Central memory CD8-positive, alpha-beta T cell (primary cell): ENCODE measurements at regions not wholly inside any gene's neighbourhood (a gene's known extent, or its start where the extent isn't known, plus 50 kb on each side); places are given as distances from the start of the nearest gene placed in this dataset.

Experiments
- ATAC-seq: fragments of 150-1000 bp; cut with Tn5 transposase; replicated peaks from 2 replicates; pipeline ENCODE4 v1.10.0; 2022; ENCODE audit warnings: mild to moderate bottlenecking, moderate FRiP score, moderate number of reproducible peaks; ENCODE audit not compliant: poor library complexity, severe bottlenecking; ENCODE audit errors: extremely low read depth
- DNase-seq, 2 donors: peaks; one replicate each; pipeline ENCODE4 v3.0.0; 2021; ENCODE audit warnings: low spot score in 2 of 2
- H3K27ac Mint-ChIP-seq: one replicate; pipeline ENCODE4 v1.8.0; 2022; ENCODE audit warnings: low read depth, mild to moderate bottlenecking, moderate library complexity, mixed read lengths
- H3K27me3 Mint-ChIP-seq: one replicate; pipeline ENCODE4 v1.8.0; 2022; ENCODE audit warnings: mixed read lengths
- H3K36me3 Mint-ChIP-seq: one replicate; pipeline ENCODE4 v1.8.0; 2022; ENCODE audit warnings: mild to moderate bottlenecking, moderate library complexity, mixed read lengths; ENCODE audit not compliant: insufficient read depth
- H3K4me1 Mint-ChIP-seq: one replicate; pipeline ENCODE4 v1.8.0; 2022; ENCODE audit warnings: mixed read lengths
- H3K4me3 Mint-ChIP-seq: one replicate; pipeline ENCODE4 v1.8.0; 2022; ENCODE audit warnings: mild to moderate bottlenecking, moderate library complexity, mixed read lengths
- H3K9me3 Mint-ChIP-seq: one replicate; pipeline ENCODE4 v1.8.0; 2022; ENCODE audit warnings: mixed read lengths

- ATAC-seq: no peak
- Mint-ChIP-seq H3K36me3 (no peaks in the 10 kb centered on the region), H3K27ac (no peak overlapping the region), H3K4me1 (no peaks in the 10 kb centered on the region), H3K9me3 (peaks cover 22% of the 10 kb centered on the region), H3K27me3 (no peaks in the 10 kb centered on the region), H3K4me3 (no peak overlapping the region)
- no peak for DNase-seq
These were observed 172.4 kb upstream of the TARS1 start for GRCh38 chr5:33268374-33268773.

GRCh38 chr5:33270671-33271070 lies 170.1 kb upstream of the TARS1 start:
- DNase-seq (no peak), ATAC-seq (no peak)
- Mint-ChIP-seq H3K4me1 (no peaks in the 10 kb centered on the region), H3K36me3 (no peaks in the 10 kb centered on the region), H3K9me3 (peaks cover 4% of the 10 kb centered on the region), H3K4me3 (no peak overlapping the region), H3K27ac (no peak overlapping the region), H3K27me3 (no peaks in the 10 kb centered on the region)

GRCh38 chr5:33271606-33272005 lies 169.2 kb upstream of the TARS1 start:
- Mint-ChIP-seq H3K27me3 (no peaks in the 10 kb centered on the region), H3K27ac (no peak overlapping the region), H3K4me1 (no peaks in the 10 kb centered on the region), H3K9me3 (peaks cover 9% of the 10 kb centered on the region), H3K36me3 (no peaks in the 10 kb centered on the region), H3K4me3 (no peak overlapping the region)
- DNase-seq: no peak
- no peak for ATAC-seq

DNA sequence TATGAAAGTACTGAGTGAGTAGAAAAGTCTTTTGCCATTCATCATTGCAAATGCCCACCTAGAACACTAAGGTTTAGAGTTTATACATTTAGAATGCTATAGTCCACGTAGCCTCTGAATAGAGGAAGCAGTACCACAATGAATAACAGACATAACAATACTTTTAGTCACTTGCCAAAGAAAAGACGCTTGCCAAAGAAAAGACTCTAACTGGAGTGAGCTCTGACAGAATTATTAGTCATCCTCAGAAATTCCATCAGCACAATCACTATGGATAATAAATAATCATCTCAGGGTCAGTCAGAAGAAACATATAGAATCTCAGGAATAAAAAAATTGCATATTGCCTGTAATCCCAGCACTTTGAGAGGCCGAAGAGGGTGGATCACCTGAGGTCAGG lies 168.5 kb upstream of the TARS1 start:
- H3K9me3 Mint-ChIP-seq: peaks cover 13% of the 10 kb centered on the region
- H3K27ac Mint-ChIP-seq: no peak overlapping the region
- H3K27me3 Mint-ChIP-seq: no peaks in the 10 kb centered on the region
- no peaks in the 10 kb centered on the region for H3K4me1 Mint-ChIP-seq
- H3K4me3 Mint-ChIP-seq: no peak overlapping the region
- H3K36me3 Mint-ChIP-seq: no peaks in the 10 kb centered on the region
- no peak for DNase-seq
- no peak for ATAC-seq

- H3K27me3 Mint-ChIP-seq: no peaks in the 10 kb centered on the region
- H3K4me1 Mint-ChIP-seq: no peaks in the 10 kb centered on the region
- DNase-seq (no peak), ATAC-seq (no peak)
- H3K4me3 Mint-ChIP-seq: no peak overlapping the region
- no peak overlapping the region for H3K27ac Mint-ChIP-seq
- peaks cover 13% of the 10 kb centered on the region for H3K9me3 Mint-ChIP-seq
- no peaks in the 10 kb centered on the region for H3K36me3 Mint-ChIP-seq
These were observed 166.8 kb upstream of the TARS1 start for GRCh38 chr5:33273985-33274384.

DNA sequence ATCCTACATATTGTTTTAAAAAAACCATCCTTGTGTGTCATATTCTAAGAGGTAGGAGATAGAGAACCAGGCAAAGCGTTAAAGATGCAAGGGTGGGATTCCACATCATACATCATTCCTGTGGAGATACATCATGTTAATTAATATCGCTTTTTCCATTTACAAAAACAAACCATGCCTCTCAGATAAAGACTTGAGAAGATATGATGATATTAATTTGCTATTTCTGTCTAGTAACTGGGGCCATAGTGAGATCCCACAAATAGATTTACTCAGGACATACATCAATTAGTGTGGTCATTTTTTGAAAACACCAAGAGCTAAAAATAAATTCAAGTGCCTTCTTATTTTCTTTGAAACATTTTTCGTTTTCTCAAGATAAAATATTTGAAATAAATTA lies 165.4 kb upstream of the TARS1 start:
- Mint-ChIP-seq H3K9me3 (peaks cover 13% of the 10 kb centered on the region), H3K27ac (no peak overlapping the region), H3K36me3 (no peaks in the 10 kb centered on the region), H3K27me3 (no peaks in the 10 kb centered on the region), H3K4me1 (no peaks in the 10 kb centered on the region), H3K4me3 (no peak overlapping the region)
- ATAC-seq (no peak), DNase-seq (no peak)

- H3K4me1 Mint-ChIP-seq: no peaks in the 10 kb centered on the region
- ATAC-seq (no peak), DNase-seq (no peak)
- H3K36me3 Mint-ChIP-seq: no peaks in the 10 kb centered on the region
- H3K9me3 Mint-ChIP-seq: peaks cover 13% of the 10 kb centered on the region
- no peaks in the 10 kb centered on the region for H3K27me3 Mint-ChIP-seq
- H3K27ac Mint-ChIP-seq: no peak overlapping the region
- no peak overlapping the region for H3K4me3 Mint-ChIP-seq
These were observed 164.7 kb upstream of the TARS1 start for GRCh38 chr5:33275921-33276627.

DNA sequence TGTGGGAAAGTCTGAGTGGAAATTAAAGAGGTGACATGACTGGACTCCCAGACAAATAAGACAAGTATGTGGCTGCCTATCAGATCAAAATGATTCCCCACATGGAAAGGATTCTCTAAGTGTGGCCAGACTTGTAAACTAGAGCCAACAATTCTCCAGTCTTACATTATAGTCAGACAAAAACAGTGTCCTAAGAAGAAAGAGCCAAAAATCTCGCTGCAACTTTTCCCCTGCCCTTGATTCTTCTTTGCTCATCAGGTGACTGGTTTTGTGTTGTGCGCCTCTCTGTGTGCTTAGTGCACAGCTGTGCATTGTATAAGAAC lies 164.2 kb upstream of the TARS1 start:
- Mint-ChIP-seq H3K9me3 (peaks cover 13% of the 10 kb centered on the region), H3K4me3 (no peak overlapping the region), H3K36me3 (peaks cover 1% of the 10 kb centered on the region), H3K27ac (no peak overlapping the region), H3K4me1 (no peaks in the 10 kb centered on the region), H3K27me3 (no peaks in the 10 kb centered on the region)
- ATAC-seq (no peak), DNase-seq (no peak)

- Mint-ChIP-seq H3K27ac (no peak overlapping the region), H3K27me3 (no peaks in the 10 kb centered on the region), H3K36me3 (peaks cover 2% of the 10 kb centered on the region), H3K9me3 (peaks cover 12% of the 10 kb centered on the region), H3K4me1 (no peaks in the 10 kb centered on the region), H3K4me3 (no peak overlapping the region)
- DNase-seq (no peak), ATAC-seq (no peak)
These were observed 163.6 kb upstream of the TARS1 start for GRCh38 chr5:33277061-33277650.

- Mint-ChIP-seq H3K36me3 (peaks cover 2% of the 10 kb centered on the region), H3K4me1 (no peaks in the 10 kb centered on the region), H3K9me3 (peaks cover 11% of the 10 kb centered on the region), H3K4me3 (no peak overlapping the region), H3K27me3 (no peaks in the 10 kb centered on the region), H3K27ac (no peak overlapping the region)
- DNase-seq (no peak), ATAC-seq (no peak)
These were observed 159.3 kb upstream of the TARS1 start for GRCh38 chr5:33281431-33281843.

DNA sequence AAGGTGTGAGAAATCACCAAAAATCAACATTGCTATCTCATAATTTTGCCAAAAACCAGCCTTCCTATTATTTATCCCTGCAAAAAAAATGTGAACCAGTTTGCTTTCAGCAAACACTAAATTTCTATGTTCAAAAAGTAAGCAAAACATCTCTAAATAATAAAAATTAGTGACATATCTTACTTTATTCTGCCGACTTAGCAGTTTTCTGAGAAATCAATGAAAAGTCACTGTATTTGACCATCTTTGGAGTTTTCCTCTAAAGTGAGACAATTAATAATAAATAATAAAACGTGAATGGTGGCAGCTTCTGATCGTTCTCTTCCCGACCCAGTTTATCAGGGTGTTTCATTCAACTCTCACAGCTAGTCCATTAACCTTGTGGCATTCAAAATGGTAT lies 158.6 kb upstream of the TARS1 start:
- Mint-ChIP-seq H3K27ac (no peak overlapping the region), H3K9me3 (peaks cover 6% of the 10 kb centered on the region), H3K4me1 (no peaks in the 10 kb centered on the region), H3K27me3 (no peaks in the 10 kb centered on the region), H3K36me3 (peaks cover 2% of the 10 kb centered on the region), H3K4me3 (no peak overlapping the region)
- DNase-seq: no peak
- ATAC-seq: no peak

GRCh38 chr5:33282696-33283095 lies 158.1 kb upstream of the TARS1 start:
- Mint-ChIP-seq H3K4me1 (no peaks in the 10 kb centered on the region), H3K36me3 (peaks cover 2% of the 10 kb centered on the region), H3K27me3 (no peaks in the 10 kb centered on the region), H3K4me3 (no peak overlapping the region), H3K9me3 (peaks cover 6% of the 10 kb centered on the region), H3K27ac (no peak overlapping the region)
- no peak for ATAC-seq
- no peak for DNase-seq

DNA sequence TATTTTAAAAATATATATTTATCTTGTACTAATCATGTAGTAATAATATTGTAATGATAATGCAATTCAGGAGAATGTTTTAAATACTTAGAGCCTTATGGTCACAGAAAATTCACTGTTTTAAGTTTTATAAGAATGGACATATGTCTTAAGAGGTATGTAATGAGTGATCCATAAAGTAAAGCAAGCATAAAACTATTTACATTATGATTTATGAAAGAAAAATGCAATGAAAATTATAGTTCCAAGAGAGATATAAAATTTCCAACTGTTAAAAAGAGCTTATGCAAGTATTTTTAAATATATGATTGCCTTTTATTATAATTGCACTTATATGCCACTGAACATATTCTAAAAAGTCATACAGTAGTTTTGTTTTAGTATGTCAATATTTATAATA lies 157.5 kb upstream of the TARS1 start:
- Mint-ChIP-seq H3K36me3 (peaks cover 2% of the 10 kb centered on the region), H3K27ac (no peak overlapping the region), H3K27me3 (no peaks in the 10 kb centered on the region), H3K9me3 (peaks cover 6% of the 10 kb centered on the region), H3K4me1 (no peaks in the 10 kb centered on the region), H3K4me3 (no peak overlapping the region)
- DNase-seq: no peak
- ATAC-seq: no peak
